ENCODE measurements at regions not wholly inside any gene's neighbourhood (a gene's known extent, or its start where the extent isn't known, plus 50 kb on each side); places are given as distances from the start of the nearest gene placed in this dataset.

- CTCF ChIA-PET = no interaction called here
- POLR2A ChIA-PET = no interaction called here
- DNase-seq = no peak
- H3K36me3 Mint-ChIP-seq (ENCODE audit: insufficient read depth, unreplicated experiment) = no peaks in the 10 kb centered on the region
- Histone ChIP-seq H3K4me1 (no peaks in the 10 kb centered on the region), H3K36me3 (ENCODE audit: control insufficient read depth, insufficient read depth, low read length) (no peaks in the 10 kb centered on the region), H3K27me3 (replicated peaks; ENCODE audit: control insufficient read depth, insufficient read depth, low read length) (no peaks in the 10 kb centered on the region), H3K9me3 (no peaks in the 10 kb centered on the region), H3K4me3 (ENCODE audit: low read depth, low read length) (no peak overlapping the region)
- no peaks in the 10 kb centered on the region for H3K9me3 Mint-ChIP-seq (ENCODE audit: unreplicated experiment)
- no peak overlapping the region for H3K4me3 Mint-ChIP-seq (ENCODE audit: unreplicated experiment)
- no peak for TF ChIP-seq CTCF (IDR thresholded peaks at IDR 0.05; ENCODE audit: insufficient read depth in 1 of 2, low read depth in 1 of 2, low read length in 1 of 2, severe bottlenecking in 1 of 2, unreplicated experiment in 1 of 2)
- no peaks in the 10 kb centered on the region for H3K4me1 Mint-ChIP-seq (ENCODE audit: low read depth, unreplicated experiment)
- no peak overlapping the region for H3K27ac Mint-ChIP-seq (ENCODE audit: unreplicated experiment)
- BruUV-seq (replicated peaks) = no TSS peak
- H3K27me3 Mint-ChIP-seq (ENCODE audit: insufficient read depth, unreplicated experiment) = no peaks in the 10 kb centered on the region
- intact Hi-C loops (cut with micrococcal nuclease; ENCODE audit: unreplicated experiment) = no loop called here
These were observed 693.9 kb downstream of the REEP3 start for GRCh38 chr10:64215088-64215487.

GRCh38 chr10:64219271-64220025 is 698.2 kb downstream of the REEP3 start:
- no peak for DNase-seq
- TF ChIP-seq CTCF (IDR thresholded peaks at IDR 0.05; ENCODE audit: insufficient read depth in 1 of 2, low read depth in 1 of 2, low read length in 1 of 2, severe bottlenecking in 1 of 2, unreplicated experiment in 1 of 2) = no peak
- no peaks in the 10 kb centered on the region for H3K27me3 Mint-ChIP-seq (ENCODE audit: insufficient read depth, unreplicated experiment)
- no peaks in the 10 kb centered on the region for H3K4me1 Mint-ChIP-seq (ENCODE audit: low read depth, unreplicated experiment)
- ChIA-PET POLR2A (no interaction called here), CTCF (interaction anchor here (0.6 to 0.7 kb wide), 2 partner anchors 159 to 180 kb away, joined by 3 to 4 read pairs; no protein-coding TSS in a partner anchor)
- no peaks in the 10 kb centered on the region for H3K4me1 ChIP-seq
- H3K9me3 ChIP-seq = peaks cover 5% of the 10 kb centered on the region
- no peak overlapping the region for H3K4me3 ChIP-seq (ENCODE audit: low read depth, low read length)
- H3K36me3 Mint-ChIP-seq (ENCODE audit: insufficient read depth, unreplicated experiment) = peaks cover 4% of the 10 kb centered on the region
- peaks cover 15% of the 10 kb centered on the region for H3K9me3 Mint-ChIP-seq (ENCODE audit: unreplicated experiment)
- H3K36me3 ChIP-seq (ENCODE audit: control insufficient read depth, insufficient read depth, low read length) = no peaks in the 10 kb centered on the region
- H3K4me3 Mint-ChIP-seq (ENCODE audit: unreplicated experiment) = no peak overlapping the region
- H3K27ac Mint-ChIP-seq (ENCODE audit: unreplicated experiment) = no peak overlapping the region
- no TSS peak for BruUV-seq (replicated peaks)
- H3K27me3 ChIP-seq (replicated peaks; ENCODE audit: control insufficient read depth, insufficient read depth, low read length) = no peaks in the 10 kb centered on the region
- intact Hi-C loops (cut with micrococcal nuclease; ENCODE audit: unreplicated experiment) = no loop called here

- no peak overlapping the region for H3K4me3 Mint-ChIP-seq (ENCODE audit: unreplicated experiment)
- BruUV-seq (replicated peaks) = no TSS peak
- intact Hi-C loops (cut with micrococcal nuclease; ENCODE audit: unreplicated experiment) = no loop called here
- H3K4me1 Mint-ChIP-seq (ENCODE audit: low read depth, unreplicated experiment) = no peaks in the 10 kb centered on the region
- H3K4me3 ChIP-seq (ENCODE audit: low read depth, low read length) = no peak overlapping the region
- no peak for DNase-seq
- H3K4me1 ChIP-seq = no peaks in the 10 kb centered on the region
- H3K9me3 ChIP-seq = no peaks in the 10 kb centered on the region
- ChIA-PET CTCF (interaction anchor here (0.6 kb wide), 1 partner anchor 1944 kb away, joined by 3 read pairs; no protein-coding TSS in a partner anchor), POLR2A (no interaction called here)
- TF ChIP-seq CTCF (IDR thresholded peaks at IDR 0.05; ENCODE audit: insufficient read depth in 1 of 2, low read depth in 1 of 2, low read length in 1 of 2, severe bottlenecking in 1 of 2, unreplicated experiment in 1 of 2) = no peak
- H3K36me3 ChIP-seq (ENCODE audit: control insufficient read depth, insufficient read depth, low read length) = no peaks in the 10 kb centered on the region
- H3K27me3 Mint-ChIP-seq (ENCODE audit: insufficient read depth, unreplicated experiment) = peaks cover 2% of the 10 kb centered on the region
- H3K36me3 Mint-ChIP-seq (ENCODE audit: insufficient read depth, unreplicated experiment) = no peaks in the 10 kb centered on the region
- no peaks in the 10 kb centered on the region for H3K27me3 ChIP-seq (replicated peaks; ENCODE audit: control insufficient read depth, insufficient read depth, low read length)
- peaks cover 7% of the 10 kb centered on the region for H3K9me3 Mint-ChIP-seq (ENCODE audit: unreplicated experiment)
- no peak overlapping the region for H3K27ac Mint-ChIP-seq (ENCODE audit: unreplicated experiment)
These were observed 713.3 kb downstream of the REEP3 start for GRCh38 chr10:64234489-64234888.

Measured in Caco-2 (cell line).